ENCODE measurements at regions not wholly inside any gene's neighbourhood (a gene's known extent, or its start where the extent isn't known, plus 50 kb on each side); places are given as distances from the start of the nearest gene placed in this dataset.
A peak's percentile ranks its signal among the peaks of the same experiment; 100 is the strongest.

DNA sequence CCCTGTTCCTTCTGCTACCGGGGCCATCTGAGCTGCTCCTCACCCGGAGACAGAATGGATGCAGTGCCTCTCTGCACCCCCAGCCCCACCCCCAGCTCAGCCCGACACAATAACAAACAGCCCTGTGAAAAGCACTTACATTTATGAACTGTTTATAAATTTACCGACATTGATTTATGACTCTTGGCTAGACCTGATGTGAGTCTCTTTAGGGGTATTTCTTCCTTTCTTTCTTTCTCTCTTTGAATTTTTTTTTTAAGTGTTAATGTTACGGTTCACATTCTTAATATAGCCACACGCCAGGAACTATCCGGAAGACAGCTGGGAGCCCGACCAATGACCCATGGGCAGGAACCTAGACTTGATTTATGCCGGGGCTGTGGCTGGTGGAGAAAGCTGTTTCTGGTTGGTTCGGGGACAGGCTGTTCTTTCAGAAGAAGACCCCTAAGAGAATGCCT, 266.3 kb downstream of the CDC5L start:
- no peaks in the 10 kb centered on the region for H3K9me3 ChIP-seq (ENCODE audit: control insufficient read depth, insufficient read depth, low read depth, low read length)
- BruUV-seq (replicated peaks): no TSS peak
- TF ChIP-seq SIN3A (IDR thresholded peaks at IDR 0.05; ENCODE audit: borderline replicate concordance, insufficient read depth, low read depth, low read length) (no peak), REST (IDR thresholded peaks at IDR 0.05; ENCODE audit: insufficient read depth in 1 of 2, low read depth in 2 of 2, low read length in 1 of 2) (no peak), POLR2AphosphoS5 (IDR thresholded peaks at IDR 0.05; ENCODE audit: low read depth, low read length) (no peak), TCF7L2 (IDR thresholded peaks at IDR 0.05; ENCODE audit: low read depth, low read length) (no peak)
- TF ChIP-seq, protein P1, sequence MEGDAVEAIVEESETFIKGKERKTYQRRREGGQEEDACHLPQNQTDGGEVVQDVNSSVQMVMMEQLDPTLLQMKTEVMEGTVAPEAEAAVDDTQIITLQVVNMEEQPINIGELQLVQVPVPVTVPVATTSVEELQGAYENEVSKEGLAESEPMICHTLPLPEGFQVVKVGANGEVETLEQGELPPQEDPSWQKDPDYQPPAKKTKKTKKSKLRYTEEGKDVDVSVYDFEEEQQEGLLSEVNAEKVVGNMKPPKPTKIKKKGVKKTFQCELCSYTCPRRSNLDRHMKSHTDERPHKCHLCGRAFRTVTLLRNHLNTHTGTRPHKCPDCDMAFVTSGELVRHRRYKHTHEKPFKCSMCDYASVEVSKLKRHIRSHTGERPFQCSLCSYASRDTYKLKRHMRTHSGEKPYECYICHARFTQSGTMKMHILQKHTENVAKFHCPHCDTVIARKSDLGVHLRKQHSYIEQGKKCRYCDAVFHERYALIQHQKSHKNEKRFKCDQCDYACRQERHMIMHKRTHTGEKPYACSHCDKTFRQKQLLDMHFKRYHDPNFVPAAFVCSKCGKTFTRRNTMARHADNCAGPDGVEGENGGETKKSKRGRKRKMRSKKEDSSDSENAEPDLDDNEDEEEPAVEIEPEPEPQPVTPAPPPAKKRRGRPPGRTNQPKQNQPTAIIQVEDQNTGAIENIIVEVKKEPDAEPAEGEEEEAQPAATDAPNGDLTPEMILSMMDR (IDR thresholded peaks at IDR 0.05): no peak
- ChIA-PET POLR2A (interaction anchor here (0.5 kb wide), 1 partner anchor 1795 kb away, joined by 4 read pairs; no protein-coding TSS in a partner anchor), CTCF (interaction anchor here (0.7 to 1.0 kb wide), 2 partner anchors 14 to 179 kb away, joined by 3 to 4 read pairs; no protein-coding TSS in a partner anchor)
- no peaks in the 10 kb centered on the region; the same call in 1 of the 2 replicates for H3K4me1 ChIP-seq (ENCODE audit: control insufficient read depth, insufficient read depth, low read length)
- DNase-seq (ENCODE audit: low read depth, low spot score): no peak
- H3K27ac ChIP-seq (ENCODE audit: low read length): no peak overlapping the region
- in situ Hi-C loops (cut with HindIII; ENCODE audit: low pct_unique_long_range_greater_than_20kb, low sequenced_read_pairs) (no loop called here), intact Hi-C loops (cut with micrococcal nuclease; ENCODE audit: unreplicated experiment) (loop anchor here (2.0 to 10.0 kb wide), 2 partner anchors 731 to 1061 kb away; no protein-coding TSS in a partner anchor)
- H3K36me3 ChIP-seq (ENCODE audit: control insufficient read depth, insufficient read depth, low read length): no peaks in the 10 kb centered on the region
- H3K27me3 ChIP-seq (ENCODE audit: control insufficient read depth, insufficient read depth, low read length): no peaks in the 10 kb centered on the region
- no peak overlapping the region for H3K4me3 ChIP-seq (ENCODE audit: low read depth in 2 of 2, low read length in 2 of 2)
- no peak for ATAC-seq

GRCh38 chr6:44655412-44656342, 268.2 kb downstream of the CDC5L start:
- Histone ChIP-seq H3K4me3 (ENCODE audit: low read depth in 2 of 2, low read length in 2 of 2) (no peak overlapping the region), H3K4me1 (ENCODE audit: control insufficient read depth, insufficient read depth, low read length) (no peaks in the 10 kb centered on the region; the same call in 1 of the 2 replicates), H3K27ac (ENCODE audit: low read length) (peak overlapping the region; percentile 23; the same call in 1 of the 2 replicates), H3K36me3 (ENCODE audit: control insufficient read depth, insufficient read depth, low read length) (no peaks in the 10 kb centered on the region), H3K27me3 (ENCODE audit: control insufficient read depth, insufficient read depth, low read length) (no peaks in the 10 kb centered on the region), H3K9me3 (ENCODE audit: control insufficient read depth, insufficient read depth, low read depth, low read length) (no peaks in the 10 kb centered on the region)
- TF ChIP-seq, protein P1 (IDR thresholded peaks at IDR 0.05): peak; percentile 97
- no peak for TF ChIP-seq TCF7L2 (IDR thresholded peaks at IDR 0.05; ENCODE audit: low read depth, low read length)
- no peak for TF ChIP-seq POLR2AphosphoS5 (IDR thresholded peaks at IDR 0.05; ENCODE audit: low read depth, low read length)
- no peak for TF ChIP-seq SIN3A (IDR thresholded peaks at IDR 0.05; ENCODE audit: borderline replicate concordance, insufficient read depth, low read depth, low read length)
- TF ChIP-seq REST (IDR thresholded peaks at IDR 0.05; ENCODE audit: insufficient read depth in 1 of 2, low read depth in 2 of 2, low read length in 1 of 2): no peak
- intact Hi-C loops (cut with micrococcal nuclease; ENCODE audit: unreplicated experiment): loop anchor here (2.0 to 10.0 kb wide), 4 partner anchors 729 to 1267 kb away; no protein-coding TSS in a partner anchor
- POLR2A ChIA-PET: interaction anchor here (0.5 to 0.6 kb wide), 2 partner anchors 420 to 594 kb away, joined by 3 read pairs; no protein-coding TSS in a partner anchor
- BruUV-seq (replicated peaks): no TSS peak
- ATAC-seq (peak; percentile 79), DNase-seq (ENCODE audit: low read depth, low spot score) (no peak)
- in situ Hi-C loops (cut with HindIII; ENCODE audit: low pct_unique_long_range_greater_than_20kb, low sequenced_read_pairs): no loop called here
- CTCF ChIA-PET: interaction anchor here (0.5 to 1.2 kb wide), 9 partner anchors 180 to 1267 kb away, joined by 3 to 13 read pairs (median 3); no protein-coding TSS in a partner anchor
